Neural crest cell (in vitro differentiated cells): ENCODE measurements at regions not wholly inside any gene's neighbourhood (a gene's known extent, or its start where the extent isn't known, plus 50 kb on each side); places are given as distances from the start of the nearest gene placed in this dataset.
A peak's percentile ranks its signal among the peaks of the same experiment; 100 is the strongest.

Source experiments
- DNase-seq: peaks from one replicate; pipeline ENCODE4 v3.0.0; 2021; ENCODE audit warnings: low read depth, mixed read lengths, low spot score
- H3K27ac Mint-ChIP-seq: one replicate; pipeline ENCODE4 v1.8.0; 2021; ENCODE audit warnings: mild to moderate bottlenecking, mixed read lengths; ENCODE audit not compliant: unreplicated experiment
- H3K27me3 Mint-ChIP-seq: 2 replicates; pipeline ENCODE4 v1.8.0; 2021; ENCODE audit warnings: low read depth, mild to moderate bottlenecking, mixed read lengths
- H3K36me3 Mint-ChIP-seq: 2 replicates; pipeline ENCODE4 v1.8.0; 2021; ENCODE audit warnings: low read depth, mild to moderate bottlenecking, mixed read lengths
- H3K4me1 Mint-ChIP-seq: 2 replicates; pipeline ENCODE4 v1.8.0; 2021; ENCODE audit warnings: mixed read lengths
- H3K4me3 Mint-ChIP-seq: one replicate; pipeline ENCODE4 v1.8.0; 2021; ENCODE audit warnings: mild to moderate bottlenecking, mixed read lengths
- H3K9me3 Mint-ChIP-seq: 2 replicates; pipeline ENCODE4 v1.8.0; 2021; ENCODE audit warnings: mixed read lengths
- CTCF ChIP-seq: fragments of 200-600 bp; sonication (generic); conservative IDR thresholded peaks from 2 replicates; pipeline ENCODE4 v1.5.0; 2021; ENCODE audit warnings: antibody characterized with exemption, mild to moderate bottlenecking

GRCh38 chr16:48740964-48741363 lies 131.0 kb upstream of the N4BP1 start:
- H3K36me3 Mint-ChIP-seq, result no peaks in the 10 kb centered on the region
- no peak overlapping the region for H3K27ac Mint-ChIP-seq
- TF ChIP-seq CTCF, result no peak
- H3K4me1 Mint-ChIP-seq, result no peaks in the 10 kb centered on the region
- H3K4me3 Mint-ChIP-seq, result no peak overlapping the region
- no peak for DNase-seq
- peaks cover 30% of the 10 kb centered on the region for H3K27me3 Mint-ChIP-seq
- H3K9me3 Mint-ChIP-seq, result peaks cover 10% of the 10 kb centered on the region

DNA sequence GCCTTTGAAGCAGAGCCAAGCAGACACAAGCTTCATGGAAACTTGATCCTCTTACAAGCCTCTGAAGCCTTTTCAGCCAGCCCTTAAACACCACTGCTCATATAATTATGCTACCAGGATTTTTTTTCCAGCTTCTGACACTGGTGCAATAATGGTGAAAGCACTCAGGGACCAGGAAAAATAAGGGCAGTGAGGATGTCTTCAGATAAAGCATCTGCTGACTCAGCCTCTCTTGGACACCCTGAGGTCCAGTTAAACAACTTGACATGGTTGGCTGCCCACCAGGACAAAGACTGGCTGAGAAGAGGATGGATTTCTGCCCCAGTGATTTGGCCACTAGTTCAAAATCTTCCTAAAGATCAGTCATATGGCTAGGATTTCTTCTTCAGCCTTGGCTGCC lies 124.2 kb upstream of the N4BP1 start:
- no peak for DNase-seq
- Mint-ChIP-seq H3K36me3 (no peaks in the 10 kb centered on the region), H3K9me3 (no peaks in the 10 kb centered on the region), H3K27me3 (peaks cover 44% of the 10 kb centered on the region), H3K27ac (no peak overlapping the region), H3K4me3 (no peak overlapping the region), H3K4me1 (no peaks in the 10 kb centered on the region)
- TF ChIP-seq CTCF, result no peak

DNA sequence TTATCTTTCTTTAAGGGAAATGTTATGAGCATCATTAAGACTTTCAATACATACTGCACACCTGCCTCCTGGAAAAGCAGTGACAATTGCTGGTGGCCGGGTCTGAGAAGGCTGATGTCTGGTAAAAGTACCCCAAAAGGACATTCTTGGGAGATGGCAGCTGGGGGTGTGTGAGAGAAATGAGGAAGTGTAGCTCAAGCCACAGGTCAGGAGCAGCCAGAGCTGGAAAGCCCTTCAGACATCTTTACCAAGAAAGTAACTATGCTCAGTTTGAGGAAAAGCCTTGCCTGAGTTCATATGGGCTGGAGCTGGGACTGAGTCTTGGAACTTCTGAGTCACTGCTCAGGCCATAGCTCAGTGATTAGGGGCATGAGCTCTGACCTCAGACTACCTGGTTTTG lies 94.7 kb upstream of the N4BP1 start:
- H3K4me1 Mint-ChIP-seq, result no peaks in the 10 kb centered on the region
- H3K27ac Mint-ChIP-seq, result no peak overlapping the region

DNA sequence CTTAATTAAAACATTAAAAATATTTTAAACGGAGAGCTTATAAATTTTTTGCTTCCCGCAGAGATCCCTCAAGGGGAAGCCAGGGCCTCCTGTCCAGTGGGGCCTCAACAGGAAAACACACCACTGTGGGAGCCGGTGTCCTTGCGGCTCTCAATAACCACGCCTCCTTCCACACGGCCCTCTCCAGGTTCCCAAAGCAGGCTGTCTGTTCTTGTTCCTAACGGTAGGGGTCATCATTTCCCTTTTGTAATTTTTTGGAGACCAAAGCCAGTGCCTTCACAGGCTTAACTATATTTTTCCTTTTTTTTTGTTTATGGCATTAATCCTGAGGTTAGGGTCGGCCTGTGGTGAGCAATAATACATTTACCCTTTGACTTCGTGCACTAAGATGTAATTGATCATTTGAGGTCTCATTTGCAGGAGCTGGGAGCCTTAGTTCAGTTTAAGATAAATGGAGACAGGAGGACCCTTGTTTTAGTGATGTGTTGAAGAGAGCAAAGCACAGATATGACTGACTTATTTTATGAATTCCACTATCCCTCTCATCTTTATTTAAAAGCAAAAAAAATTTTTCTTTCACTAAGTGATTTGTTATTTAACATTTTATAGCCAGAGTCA lies 77.5 kb upstream of the N4BP1 start:
- no peaks in the 10 kb centered on the region for H3K36me3 Mint-ChIP-seq
- peaks cover 90% of the 10 kb centered on the region for H3K27me3 Mint-ChIP-seq
- no peaks in the 10 kb centered on the region for H3K4me1 Mint-ChIP-seq
- no peak overlapping the region for H3K27ac Mint-ChIP-seq
- H3K9me3 Mint-ChIP-seq, result no peaks in the 10 kb centered on the region
- no peak overlapping the region for H3K4me3 Mint-ChIP-seq
- peak; percentile 86 for TF ChIP-seq CTCF
- peak; percentile 51 for DNase-seq

More for the DNA sequence above, 94.7 kb upstream of the N4BP1 start:
- H3K36me3 Mint-ChIP-seq, result no peaks in the 10 kb centered on the region
- H3K9me3 Mint-ChIP-seq, result no peaks in the 10 kb centered on the region
- H3K27me3 Mint-ChIP-seq, result peaks cover 63% of the 10 kb centered on the region
- TF ChIP-seq CTCF, result no peak
- H3K4me3 Mint-ChIP-seq, result no peak overlapping the region
- no peak for DNase-seq

GRCh38 chr16:48684148-48684547 lies 74.2 kb upstream of the N4BP1 start:
- no peak for TF ChIP-seq CTCF
- H3K4me3 Mint-ChIP-seq, result no peak overlapping the region
- H3K4me1 Mint-ChIP-seq, result no peaks in the 10 kb centered on the region
- H3K27me3 Mint-ChIP-seq, result peaks cover 86% of the 10 kb centered on the region
- H3K36me3 Mint-ChIP-seq, result no peaks in the 10 kb centered on the region
- H3K9me3 Mint-ChIP-seq, result no peaks in the 10 kb centered on the region
- no peak overlapping the region for H3K27ac Mint-ChIP-seq
- DNase-seq, result no peak
